DOHH2 (cell line): ENCODE measurements at regions not wholly inside any gene's neighbourhood (a gene's known extent, or its start where the extent isn't known, plus 50 kb on each side); places are given as distances from the start of the nearest gene placed in this dataset.

Source experiments
- CTCF ChIP-seq: fragments of 200-600 bp; sonication (generic); IDR thresholded peaks from one replicate; pipeline ENCODE4 v1.5.1; 2014; ENCODE audit warnings: antibody characterized with exemption, mild to moderate bottlenecking, low read depth, low read length; ENCODE audit not compliant: poor library complexity, severe bottlenecking
- EZH2phosphoT487 ChIP-seq: fragments of 200-600 bp; sonication (generic); IDR thresholded peaks from 2 replicates; pipeline ENCODE4 v1.6.1; 2017; ENCODE audit warnings: borderline replicate concordance, mild to moderate bottlenecking, antibody characterized with exemption, low read length, moderate library complexity, mixed read lengths

- TF ChIP-seq CTCF, result no peak
- no peak for TF ChIP-seq EZH2phosphoT487
These were observed 88.6 kb upstream of the PCSK2 start for GRCh38 chr20:17138237-17138636.
